ENCODE measurements at regions not wholly inside any gene's neighbourhood (a gene's known extent, or its start where the extent isn't known, plus 50 kb on each side); places are given as distances from the start of the nearest gene placed in this dataset.

DNA sequence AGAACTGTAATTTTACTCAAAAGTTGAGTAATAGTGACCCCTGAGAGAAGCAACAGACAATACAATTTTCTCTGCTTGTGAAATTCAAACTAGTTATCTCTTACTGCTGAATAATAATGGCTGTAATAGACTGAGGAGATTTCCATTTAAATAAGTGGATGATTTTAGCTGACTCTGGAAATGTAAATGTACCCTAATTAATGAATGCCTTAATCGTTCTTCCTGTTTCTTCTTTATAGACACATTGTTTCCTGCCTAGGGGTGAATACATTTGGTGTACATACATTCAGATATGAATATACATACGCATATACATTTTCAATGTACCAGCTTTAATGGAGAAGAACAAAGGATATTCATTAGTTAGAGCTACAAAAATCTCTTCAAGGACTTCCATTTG lies 611.9 kb downstream of the TFAP2B start:
- TF ChIP-seq, protein P1, sequence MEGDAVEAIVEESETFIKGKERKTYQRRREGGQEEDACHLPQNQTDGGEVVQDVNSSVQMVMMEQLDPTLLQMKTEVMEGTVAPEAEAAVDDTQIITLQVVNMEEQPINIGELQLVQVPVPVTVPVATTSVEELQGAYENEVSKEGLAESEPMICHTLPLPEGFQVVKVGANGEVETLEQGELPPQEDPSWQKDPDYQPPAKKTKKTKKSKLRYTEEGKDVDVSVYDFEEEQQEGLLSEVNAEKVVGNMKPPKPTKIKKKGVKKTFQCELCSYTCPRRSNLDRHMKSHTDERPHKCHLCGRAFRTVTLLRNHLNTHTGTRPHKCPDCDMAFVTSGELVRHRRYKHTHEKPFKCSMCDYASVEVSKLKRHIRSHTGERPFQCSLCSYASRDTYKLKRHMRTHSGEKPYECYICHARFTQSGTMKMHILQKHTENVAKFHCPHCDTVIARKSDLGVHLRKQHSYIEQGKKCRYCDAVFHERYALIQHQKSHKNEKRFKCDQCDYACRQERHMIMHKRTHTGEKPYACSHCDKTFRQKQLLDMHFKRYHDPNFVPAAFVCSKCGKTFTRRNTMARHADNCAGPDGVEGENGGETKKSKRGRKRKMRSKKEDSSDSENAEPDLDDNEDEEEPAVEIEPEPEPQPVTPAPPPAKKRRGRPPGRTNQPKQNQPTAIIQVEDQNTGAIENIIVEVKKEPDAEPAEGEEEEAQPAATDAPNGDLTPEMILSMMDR (IDR thresholded peaks at IDR 0.05; ENCODE audit: control insufficient read depth, extremely low read depth, insufficient read depth): no peak
- no peak overlapping the region for H3K4me3 ChIP-seq (ENCODE audit: low read depth, low read length)
- DNase-seq (ENCODE audit: low read depth): no peak

DNA sequence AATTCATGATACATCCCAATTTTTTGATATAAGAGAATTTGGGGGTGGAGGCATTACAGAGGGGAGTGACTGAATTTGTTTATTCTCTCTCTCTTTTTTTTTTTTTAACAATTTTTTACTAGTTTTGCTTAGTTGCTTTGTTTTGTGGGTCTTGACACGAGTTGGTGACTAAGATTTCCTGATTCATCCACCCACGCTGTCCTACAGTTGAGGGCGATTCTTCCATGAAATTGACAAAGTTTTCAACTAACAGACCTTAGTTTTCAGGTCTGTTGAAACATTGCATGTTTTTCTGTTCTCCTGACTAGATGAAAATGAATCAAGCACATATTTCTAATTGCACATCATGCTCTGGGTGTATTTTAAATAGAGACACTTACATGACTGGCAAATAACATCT lies 613.8 kb downstream of the TFAP2B start:
- TF ChIP-seq, protein P1 (IDR thresholded peaks at IDR 0.05; ENCODE audit: control insufficient read depth, extremely low read depth, insufficient read depth): no peak
- no peak for DNase-seq (ENCODE audit: low read depth)

DNA sequence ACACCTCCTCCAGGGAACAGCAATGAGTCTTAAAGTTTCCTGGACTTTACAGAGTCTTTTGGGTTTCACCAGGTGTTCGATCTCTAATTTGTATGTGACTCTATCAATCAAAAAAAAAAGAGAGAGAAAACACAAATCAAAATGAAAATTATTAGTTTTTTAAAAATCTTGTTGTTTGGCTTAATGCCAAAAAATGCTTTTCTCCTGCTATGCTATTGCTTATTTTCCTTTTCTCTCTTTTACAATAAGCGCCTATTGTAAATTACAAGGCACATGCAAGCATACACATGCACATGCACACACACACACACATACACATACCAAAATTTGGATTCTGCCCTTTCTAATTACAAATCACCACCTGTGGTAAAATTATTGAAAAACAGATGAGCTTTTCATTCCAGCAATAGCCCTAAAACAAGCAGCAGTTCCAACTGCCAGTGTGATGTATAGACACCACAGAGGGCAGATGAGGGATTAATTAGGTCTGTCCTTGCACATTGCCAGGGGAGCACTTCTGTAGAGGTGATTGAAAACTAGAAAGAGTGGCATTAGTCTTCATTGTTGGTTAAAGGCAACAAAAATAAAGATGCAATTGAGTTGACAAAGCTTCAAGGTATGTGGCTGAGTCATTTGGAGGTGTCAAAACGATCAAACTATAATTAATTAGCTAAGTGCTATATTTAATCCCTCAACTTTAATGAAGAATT lies 631.7 kb downstream of the TFAP2B start:
- DNase-seq (ENCODE audit: low read depth): no peak
- TF ChIP-seq, protein P1 (IDR thresholded peaks at IDR 0.05; ENCODE audit: control insufficient read depth, extremely low read depth, insufficient read depth): no peak
- no peak overlapping the region for H3K4me3 ChIP-seq (ENCODE audit: low read depth, low read length)

More for the DNA sequence above, 613.8 kb downstream of the TFAP2B start:
- no peak overlapping the region for H3K4me3 ChIP-seq (ENCODE audit: low read depth, low read length)

DNA sequence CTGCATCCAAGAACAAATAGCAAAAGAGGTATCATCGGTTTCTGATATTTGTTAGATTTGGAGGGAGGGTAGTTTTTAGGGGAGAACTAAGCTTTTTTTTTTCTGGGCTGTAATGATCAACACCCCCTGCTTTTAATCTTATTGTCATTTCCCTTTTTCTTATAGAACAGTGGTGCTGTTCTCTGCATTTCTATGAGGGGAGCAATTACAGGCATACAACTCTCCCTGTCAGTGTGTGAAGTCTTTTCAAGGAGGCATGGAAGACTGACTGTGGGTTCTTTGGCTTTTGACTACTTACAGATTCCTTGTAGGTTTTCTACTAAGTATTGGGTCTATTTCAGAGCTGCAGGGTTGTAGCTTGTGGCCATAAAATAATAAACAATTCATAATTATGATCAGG lies 632.3 kb downstream of the TFAP2B start:
- TF ChIP-seq, protein P1 (IDR thresholded peaks at IDR 0.05; ENCODE audit: control insufficient read depth, extremely low read depth, insufficient read depth): no peak
- DNase-seq (ENCODE audit: low read depth): no peak
- no peak overlapping the region for H3K4me3 ChIP-seq (ENCODE audit: low read depth, low read length)

DNA sequence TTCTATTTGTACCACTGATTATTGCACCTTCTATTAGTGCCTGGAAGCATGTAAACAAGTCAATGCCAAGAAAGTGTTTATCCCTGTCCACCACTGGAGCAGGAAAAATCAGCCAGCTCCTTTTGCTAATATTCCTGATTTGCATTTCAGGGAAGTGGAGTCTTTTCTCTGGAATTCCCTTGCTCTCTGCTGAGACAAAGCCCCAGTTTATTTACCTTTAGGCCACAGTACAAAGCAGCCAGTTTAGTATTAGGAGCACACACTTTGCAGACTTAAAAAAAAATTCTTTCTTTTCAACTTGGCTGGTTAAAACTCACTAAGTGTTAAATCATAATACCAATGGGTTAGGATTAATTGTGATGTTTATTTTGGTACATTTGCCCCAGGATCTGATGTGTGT lies 631.1 kb downstream of the PKHD1 start:
- H3K4me3 ChIP-seq (ENCODE audit: low read depth, low read length): no peak overlapping the region
- TF ChIP-seq, protein P1 (IDR thresholded peaks at IDR 0.05; ENCODE audit: control insufficient read depth, extremely low read depth, insufficient read depth): no peak
- DNase-seq (ENCODE audit: low read depth): no peak

DNA sequence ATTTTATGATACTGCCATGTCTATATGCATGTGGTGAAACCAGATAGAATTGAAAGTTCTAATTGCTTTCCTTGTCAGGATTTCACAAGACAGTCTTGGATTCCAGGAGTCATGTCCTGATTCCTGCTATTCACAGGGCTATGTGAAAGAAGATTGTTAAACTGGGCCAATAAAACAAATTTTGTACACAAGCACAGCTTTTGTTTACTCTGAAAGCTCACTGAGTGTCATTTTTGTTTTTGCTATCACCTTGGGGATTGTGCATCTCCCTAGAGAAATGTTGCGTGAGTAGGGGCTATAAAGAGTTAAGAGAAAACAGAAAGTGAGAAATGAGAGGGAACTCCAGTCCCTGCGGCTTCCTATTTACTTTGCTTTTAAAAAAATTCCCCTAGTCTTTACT lies 627.5 kb downstream of the PKHD1 start:
- TF ChIP-seq, protein P1 (IDR thresholded peaks at IDR 0.05; ENCODE audit: control insufficient read depth, extremely low read depth, insufficient read depth): no peak
- H3K4me3 ChIP-seq (ENCODE audit: low read depth, low read length): no peak overlapping the region
- peak; percentile 85 for DNase-seq (ENCODE audit: low read depth)

DNA sequence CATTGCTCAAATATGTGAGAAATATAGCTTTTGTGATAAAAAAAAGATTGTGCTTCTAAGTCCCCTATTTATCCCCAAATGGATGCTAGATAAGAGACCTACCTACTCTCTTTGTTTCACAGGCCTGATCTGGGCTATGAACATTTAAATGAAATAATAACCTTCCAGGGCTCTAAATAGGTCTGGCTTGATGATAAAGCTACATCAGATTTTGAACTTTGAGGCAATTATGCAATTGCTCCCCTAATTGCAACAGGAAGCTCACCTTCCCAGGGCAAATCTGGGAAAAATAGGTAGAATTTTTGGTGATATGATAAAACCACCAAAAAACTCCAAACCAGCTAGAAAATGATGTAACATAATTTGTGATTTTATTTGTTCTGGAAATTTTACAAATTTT lies 624.5 kb downstream of the PKHD1 start:
- H3K4me3 ChIP-seq (ENCODE audit: low read depth, low read length): no peak overlapping the region
- no peak for DNase-seq (ENCODE audit: low read depth)
- TF ChIP-seq, protein P1 (IDR thresholded peaks at IDR 0.05; ENCODE audit: control insufficient read depth, extremely low read depth, insufficient read depth): no peak
